ENCODE measurements at regions not wholly inside any gene's neighbourhood (a gene's known extent, or its start where the extent isn't known, plus 50 kb on each side); places are given as distances from the start of the nearest gene placed in this dataset.
"Not testable (repeated sequence)": the region's sequence is repeated elsewhere in the genome, so short reads cannot be mapped to it uniquely, and the experiment has no call there.

- no peak for DNase-seq (ENCODE audit: low spot score)
Measured at GRCh38 chr12:25337916-25338315, 87.2 kb upstream of the KRAS start.

GRCh38 chr12:25332143-25332542 lies 81.4 kb upstream of the KRAS start:
- no peak for DNase-seq (ENCODE audit: low spot score)

- peak; percentile 29 for DNase-seq (ENCODE audit: low spot score)
Measured at GRCh38 chr12:25328072-25328712, 77.5 kb upstream of the KRAS start.

- DNase-seq (ENCODE audit: low spot score), result no peak
Measured at GRCh38 chr12:25327321-25327720, 76.6 kb upstream of the KRAS start.

- no peak for DNase-seq (ENCODE audit: low spot score)
Measured at GRCh38 chr12:25326326-25326725, 75.6 kb upstream of the KRAS start.

GRCh38 chr12:25324861-25325260 lies 74.1 kb upstream of the KRAS start:
- DNase-seq (ENCODE audit: low spot score), result no peak

- DNase-seq (ENCODE audit: low spot score), result no peak
Measured at GRCh38 chr12:25323581-25323982, 72.9 kb upstream of the KRAS start.

- DNase-seq (ENCODE audit: low spot score), result no peak
Measured at GRCh38 chr12:25322918-25323531, 72.3 kb upstream of the KRAS start.

GRCh38 chr12:25322351-25322750 lies 71.6 kb upstream of the KRAS start:
- no peak for DNase-seq (ENCODE audit: low spot score)

GRCh38 chr12:25321772-25322171 lies 71.0 kb upstream of the KRAS start:
- DNase-seq (ENCODE audit: low spot score), result no peak

- no peak for DNase-seq (ENCODE audit: low spot score)
Measured at GRCh38 chr12:25320123-25321006, 69.6 kb upstream of the KRAS start.

- DNase-seq (ENCODE audit: low spot score), result no peak
Measured at GRCh38 chr12:25319233-25319984, 68.7 kb upstream of the KRAS start.

- no peak for DNase-seq (ENCODE audit: low spot score)
Measured at GRCh38 chr12:25317553-25317952, 66.8 kb upstream of the KRAS start.

- DNase-seq (ENCODE audit: low spot score), result no peak
Measured at GRCh38 chr12:25315388-25315787, 64.7 kb upstream of the KRAS start.

GRCh38 chr12:25313266-25313990 lies 62.7 kb upstream of the KRAS start:
- DNase-seq (ENCODE audit: low spot score), result not testable (repeated sequence)

GRCh38 chr12:25311506-25311905 lies 60.8 kb upstream of the KRAS start:
- DNase-seq (ENCODE audit: low spot score), result no peak

GRCh38 chr12:25310071-25310470 lies 59.3 kb upstream of the KRAS start:
- not testable (repeated sequence) for DNase-seq (ENCODE audit: low spot score)

GRCh38 chr12:25308756-25309155 lies 58.0 kb upstream of the KRAS start:
- DNase-seq (ENCODE audit: low spot score), result no peak

- DNase-seq (ENCODE audit: low spot score), result no peak
Measured at GRCh38 chr12:25307818-25308217, 57.1 kb upstream of the KRAS start.

GRCh38 chr12:25301798-25302197 lies 51.1 kb upstream of the KRAS start:
- no peak for DNase-seq (ENCODE audit: low spot score)

Measured in mucosa of gallbladder (tissue), 1 donor.